GM12878 (cell line): ENCODE measurements at regions not wholly inside any gene's neighbourhood (a gene's known extent, or its start where the extent isn't known, plus 50 kb on each side); places are given as distances from the start of the nearest gene placed in this dataset.

Experiments
- ATAC-seq: fragments of 200-7000 bp; cut with Tn5 transposase; 3 replicates; pipeline ENCODE4 v1.9.1; 2020; ENCODE audit warnings: mild to moderate bottlenecking, moderate library complexity
- BruUV-seq: library from RNA; stranded (reverse); fragments of 400-500 nt; replicated peaks from 2 replicates; lab custom pipeline; 2021; lab: Mats Ljungman, UMichigan
- CTCF ChIA-PET: fragments of 300-600 bp; sonication (Branson Sonifier 250); formaldehyde crosslinking; extraction: SDS; loops from one replicate; lab custom pipeline; 2021; ENCODE audit warnings: inconsistent platforms; lab: Yijun Ruan, JAX
- POLR2A ChIA-PET: fragments of 350-600 bp; formaldehyde crosslinking; extraction: SDS; loops from one replicate; lab custom pipeline; 2021; ENCODE audit warnings: inconsistent platforms; lab: Charles Lee
- RAD21 ChIA-PET: fragments of 300-600 bp; sonication (Branson Sonifier 250); formaldehyde crosslinking; loops from one replicate; lab custom pipeline; 2023; ENCODE audit warnings: antibody characterized with exemption; ENCODE audit not compliant: unreplicated experiment; lab: Charles Lee
- SMC1A ChIA-PET: fragments of 300-600 bp; sonication (Branson Sonifier 250); formaldehyde crosslinking; loops from one replicate; lab custom pipeline; 2023; ENCODE audit not compliant: unreplicated experiment, uncharacterized antibody; lab: Charles Lee
- DNase-seq: peaks from one replicate; pipeline ENCODE4 v3.0.0-alpha.2; 2011; ENCODE audit warnings: low read depth, low spot score
- FAIRE-seq: peaks from 3 replicates; lab custom pipeline; 2011; peaks lifted over from hg19 to GRCh38; lab: Jason Lieb, UNC
- H2AFZ ChIP-seq: 2 replicates; pipeline ENCODE4 v1.6.0; 2011; ENCODE audit warnings: low read depth, low read length, control low read depth; ENCODE audit not compliant: control insufficient read depth
- H3K27ac ChIP-seq: 2 replicates; pipeline ENCODE4 v1.5.1; 2011; ENCODE audit warnings: control low read depth; ENCODE audit not compliant: control insufficient read depth, insufficient read depth
- H3K27me3 ChIP-seq, 2 experiments: replicated peaks in 1 of 2; 2 replicates each; pipeline versions ENCODE4 v1.6.0 to v1.6.1; 2011; ENCODE audit warnings: low read length in 1 of 2; ENCODE audit not compliant: control insufficient read depth in 2 of 2, insufficient read depth in 2 of 2
- H3K36me3 ChIP-seq, 2 experiments: 2 replicates each; pipeline ENCODE4 v1.5.1; 2011; ENCODE audit warnings: low read length in 1 of 2; ENCODE audit not compliant: control insufficient read depth in 2 of 2, insufficient read depth in 2 of 2
- H3K4me1 ChIP-seq: 2 replicates; pipeline ENCODE4 v1.6.1; 2011; ENCODE audit warnings: mild to moderate bottlenecking, low read length, moderate library complexity, mixed read lengths; ENCODE audit not compliant: control insufficient read depth, insufficient read depth
- H3K4me2 ChIP-seq: 2 replicates; pipeline ENCODE4 v1.6.0; 2011; ENCODE audit warnings: control low read depth; ENCODE audit not compliant: control insufficient read depth, insufficient read depth
- H3K4me3 ChIP-seq: fragments of 200-600 bp; sonication (generic); 2 replicates; pipeline ENCODE4 v1.5.1; 2016
- H3K79me2 ChIP-seq: 2 replicates; pipeline ENCODE4 v1.6.0; 2011; ENCODE audit warnings: low read length; ENCODE audit not compliant: control insufficient read depth, insufficient read depth
- H3K9ac ChIP-seq: 2 replicates; pipeline ENCODE4 v1.8.0; 2011; ENCODE audit warnings: low read length, control low read depth, mixed read lengths; ENCODE audit not compliant: control insufficient read depth, insufficient read depth
- H3K9me3 ChIP-seq: replicated peaks from 3 replicates; pipeline ENCODE4 v1.5.1; 2011; ENCODE audit warnings: mild to moderate bottlenecking, low read length; ENCODE audit not compliant: control insufficient read depth, insufficient read depth
- H4K20me1 ChIP-seq: 2 replicates; pipeline ENCODE4 v1.6.0; 2011; ENCODE audit not compliant: control insufficient read depth, insufficient read depth
- BHLHE40 ChIP-seq, 2 experiments: fragments of 450-650 bp in 1 of 2; IDR thresholded peaks; 2 replicates each; pipeline ENCODE4 v1.6.1; 2011 to 2017; ENCODE audit warnings: low read depth in 2 of 2, borderline replicate concordance in 1 of 2, improper control_type of control experiment in 1 of 2, low read length in 1 of 2, mild to moderate bottlenecking in 1 of 2
- CHD4 ChIP-seq: fragments of 200-600 bp; sonication (generic); IDR thresholded peaks from 2 replicates; pipeline ENCODE4 v1.6.1; 2016; ENCODE audit warnings: mild to moderate bottlenecking
- DPF2 ChIP-seq: fragments of 450-650 bp; IDR thresholded peaks from 2 replicates; pipeline ENCODE4 v1.6.1; 2017; ENCODE audit warnings: mild to moderate bottlenecking
- GABPA ChIP-seq: IDR thresholded peaks from 2 replicates; pipeline ENCODE4 v1.6.1; 2014; ENCODE audit warnings: antibody characterized with exemption, low read depth, mild to moderate bottlenecking, inconsistent platforms
- IKZF2 ChIP-seq, 2 experiments: fragments of 450-650 bp; IDR thresholded peaks; 2 replicates each; pipeline ENCODE4 v1.6.1; 2017; ENCODE audit warnings: mild to moderate bottlenecking in 2 of 2, moderate library complexity in 2 of 2
- JUNB ChIP-seq: IDR thresholded peaks from 2 replicates; pipeline ENCODE4 v1.6.1; 2016; ENCODE audit warnings: antibody characterized with exemption, mild to moderate bottlenecking
- MYC ChIP-seq: IDR thresholded peaks from 2 replicates; pipeline ENCODE4 v1.6.1; 2011; ENCODE audit warnings: mild to moderate bottlenecking, low read length, moderate library complexity, inconsistent platforms; ENCODE audit not compliant: insufficient read depth, insufficient replicate concordance, insufficient read length, severe bottlenecking
- NFIC ChIP-seq: IDR thresholded peaks from 2 replicates; pipeline ENCODE4 v1.6.1; 2012; ENCODE audit warnings: low read depth, mild to moderate bottlenecking, inconsistent platforms, low read length, moderate library complexity
- NR2C1 ChIP-seq: fragments of 450-650 bp; IDR thresholded peaks from 2 replicates; pipeline ENCODE4 v1.6.1; 2017; ENCODE audit warnings: antibody characterized with exemption, mild to moderate bottlenecking, moderate library complexity
- NR2C2 ChIP-seq: IDR thresholded peaks from 2 replicates; pipeline ENCODE4 v1.6.1; 2011; ENCODE audit warnings: borderline replicate concordance, low read depth; ENCODE audit not compliant: control insufficient read depth, insufficient read length
- RELA ChIP-seq: fragments of 450-650 bp; IDR thresholded peaks from 2 replicates; pipeline ENCODE4 v1.8.0; 2014; ENCODE audit warnings: borderline replicate concordance; ENCODE audit not compliant: partially characterized antibody
- RUNX3 ChIP-seq: IDR thresholded peaks from 2 replicates; pipeline ENCODE4 v1.6.1; 2012; ENCODE audit warnings: low read length, inconsistent platforms
- SREBF2 ChIP-seq: IDR thresholded peaks from 2 replicates; pipeline ENCODE4 v1.6.1; 2012; ENCODE audit warnings: mild to moderate bottlenecking, low read length
- STAT3 ChIP-seq: IDR thresholded peaks from 2 replicates; pipeline ENCODE4 v1.6.1; 2011; ENCODE audit warnings: low read depth, low read length, improper control_type of control experiment
- TCF12 ChIP-seq: IDR thresholded peaks from 2 replicates; pipeline ENCODE4 v1.6.1; 2011; ENCODE audit warnings: low read depth, mild to moderate bottlenecking, low read length
- TCF7 ChIP-seq: IDR thresholded peaks from 2 replicates; pipeline ENCODE4 v1.6.1; 2014; ENCODE audit warnings: antibody characterized with exemption, borderline replicate concordance
- WGBS: methylation state at CpG from one replicate; pipeline ENCODE4 v1.1.6; 2016; ENCODE audit warnings: low lambda C conversion rate; ENCODE audit not compliant: insufficient replicate concordance, insufficient coverage; ENCODE audit errors: missing lambda C conversion rate; 5-methylcytosine and 5-hydroxymethylcytosine counted together
- in situ Hi-C: fragments of 300-500 bp; cut with MboI; formaldehyde crosslinking; loops from 9 replicates; pipeline ENCODE4 v1.14.3; 2018; ENCODE audit warnings: mixed read lengths
- intact Hi-C: fragments of 100-400 bp; cut with micrococcal nuclease; formaldehyde crosslinking; loops from one replicate; pipeline ENCODE4 v1.14.2; 2022; ENCODE audit not compliant: unreplicated experiment
- TF ChIP-seq, protein P1 (sequence below): fragments of 450-650 bp; IDR thresholded peaks from 2 replicates; pipeline ENCODE4 v1.6.1; 2018; ENCODE audit warnings: borderline replicate concordance, mild to moderate bottlenecking; ENCODE audit not compliant: partially characterized antibody

DNA sequence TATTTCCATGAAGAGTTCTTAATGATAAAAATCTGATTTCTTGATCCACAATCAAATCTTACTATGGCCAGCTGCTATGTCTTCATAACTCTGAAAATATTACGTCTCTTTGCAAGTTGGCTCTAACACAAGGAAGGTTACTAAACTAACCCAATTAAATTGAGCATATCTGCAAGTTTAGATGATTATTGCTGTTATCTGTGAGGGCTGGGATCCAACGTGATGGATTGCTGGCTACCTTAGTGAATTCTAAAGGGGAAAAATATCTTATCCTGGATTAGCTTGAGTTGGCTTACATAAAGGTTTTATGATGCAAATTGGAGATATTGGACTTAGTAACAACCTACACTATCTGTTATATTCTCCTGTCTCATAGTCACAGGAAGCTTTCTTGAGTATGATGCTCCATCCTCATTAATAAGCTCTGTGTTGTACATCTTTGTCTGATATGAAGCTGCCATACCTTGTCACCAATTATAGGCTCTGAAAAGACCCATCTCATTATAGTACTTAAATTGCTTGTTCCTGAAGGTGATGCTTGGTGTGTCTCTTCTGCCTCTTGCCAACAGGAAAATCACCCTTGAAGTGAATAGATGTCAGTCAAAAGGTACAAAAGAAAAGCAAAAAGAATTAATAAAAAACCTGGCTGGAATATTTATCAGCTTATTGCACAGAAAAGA, 733.0 kb upstream of the MEF2C start (continued):
- TF ChIP-seq NR2C2: no peak
- TF ChIP-seq MYC: no peak
- no peak for TF ChIP-seq NR2C1
- no peak for TF ChIP-seq STAT3
- TF ChIP-seq SREBF2: no peak
- TF ChIP-seq, protein P1, sequence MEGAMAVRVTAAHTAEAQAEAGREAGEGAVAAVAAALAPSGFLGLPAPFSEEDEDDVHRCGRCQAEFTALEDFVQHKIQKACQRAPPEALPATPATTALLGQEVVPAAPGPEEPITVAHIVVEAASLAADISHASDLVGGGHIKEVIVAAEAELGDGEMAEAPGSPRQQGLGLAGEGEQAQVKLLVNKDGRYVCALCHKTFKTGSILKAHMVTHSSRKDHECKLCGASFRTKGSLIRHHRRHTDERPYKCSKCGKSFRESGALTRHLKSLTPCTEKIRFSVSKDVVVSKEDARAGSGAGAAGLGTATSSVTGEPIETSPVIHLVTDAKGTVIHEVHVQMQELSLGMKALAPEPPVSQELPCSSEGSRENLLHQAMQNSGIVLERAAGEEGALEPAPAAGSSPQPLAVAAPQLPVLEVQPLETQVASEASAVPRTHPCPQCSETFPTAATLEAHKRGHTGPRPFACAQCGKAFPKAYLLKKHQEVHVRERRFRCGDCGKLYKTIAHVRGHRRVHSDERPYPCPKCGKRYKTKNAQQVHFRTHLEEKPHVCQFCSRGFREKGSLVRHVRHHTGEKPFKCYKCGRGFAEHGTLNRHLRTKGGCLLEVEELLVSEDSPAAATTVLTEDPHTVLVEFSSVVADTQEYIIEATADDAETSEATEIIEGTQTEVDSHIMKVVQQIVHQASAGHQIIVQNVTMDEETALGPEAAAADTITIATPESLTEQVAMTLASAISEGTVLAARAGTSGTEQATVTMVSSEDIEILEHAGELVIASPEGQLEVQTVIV: no peak
- no peak for TF ChIP-seq RELA
- no peak for TF ChIP-seq DPF2
- TF ChIP-seq, all 136 proteins: peak for 0

GRCh38 chr5:89613222-89613956, 730.4 kb upstream of the MEF2C start:
- Histone ChIP-seq H3K27ac (no peak overlapping the region), H3K36me3 (no peaks in the 10 kb centered on the region), H3K9me3 (no peaks in the 10 kb centered on the region), H3K27me3 (no peaks in the 10 kb centered on the region), H3K4me1 (peaks cover 2% of the 10 kb centered on the region; the same call in 1 of the 2 replicates), H3K4me3 (no peak overlapping the region), H3K79me2 (no peaks in the 10 kb centered on the region), H3K4me2 (peak overlapping the region; percentile 59), H3K9ac (no peak overlapping the region), H4K20me1 (no peaks in the 10 kb centered on the region), H2AFZ (peak overlapping the region; percentile 13)
- POLR2A ChIA-PET: no interaction called here
- TF ChIP-seq BHLHE40 (IDR thresholded peaks at IDR 0.05; ENCODE audit: borderline replicate concordance in 1 of 2, low read depth in 2 of 2, low read length in 1 of 2): no peak
- no peak for TF ChIP-seq CHD4
- peak; percentile 34; the same call in 1 of the 2 replicates for TF ChIP-seq RUNX3
- TF ChIP-seq TCF7: no peak
- peak; percentile 49; the same call in 1 of the 2 replicates for TF ChIP-seq NFIC
- peak; percentile 14 to 20; a peak in 2 of 4 replicates for TF ChIP-seq IKZF2 (IDR thresholded peaks at IDR 0.05)
- TF ChIP-seq GABPA: 0 out of 2 replicates have a peak, but pooled peaks have one; percentile 7
- TF ChIP-seq TCF12: 0 out of 2 replicates have a peak, but pooled peaks have one; percentile 53
- peak; percentile 37 for TF ChIP-seq JUNB
- SMC1A ChIA-PET: interaction anchor here (0.6 to 1.4 kb wide), 5 partner anchors 42 to 382 kb away, joined by 3 to 4 read pairs (median 3); no protein-coding TSS in a partner anchor
- WGBS: 91% methylated on average over 3 of the region's 3 CpGs
- no TSS peak for BruUV-seq
- DNase-seq (peak; percentile 31), ATAC-seq (peak; percentile 95), FAIRE-seq (no peak)
- CTCF ChIA-PET: no interaction called here
- intact Hi-C loops (no loop called here), in situ Hi-C loops (no loop called here)
- RAD21 ChIA-PET: interaction anchor here (0.9 to 1.0 kb wide), 2 partner anchors 115 to 270 kb away, joined by 3 read pairs; no protein-coding TSS in a partner anchor
